ENCODE measurements at regions not wholly inside any gene's neighbourhood (a gene's known extent, or its start where the extent isn't known, plus 50 kb on each side); places are given as distances from the start of the nearest gene placed in this dataset.
"Not testable (repeated sequence)": the region's sequence is repeated elsewhere in the genome, so short reads cannot be mapped to it uniquely, and the experiment has no call there.

GRCh38 chr15:77889009-77889806 lies 188.3 kb downstream of the TBC1D2B start:
- Histone ChIP-seq H3K27me3 (replicated peaks; ENCODE audit: control insufficient read depth, insufficient read depth, low read length, poor library complexity, severe bottlenecking) (no peaks in the 10 kb centered on the region), H3K9me3 (ENCODE audit: control insufficient read depth, low read length) (no peaks in the 10 kb centered on the region), H3K27ac (ENCODE audit: insufficient read depth, low read length, poor library complexity, severe bottlenecking) (no peak overlapping the region), H3K36me3 (ENCODE audit: control insufficient read depth, insufficient read depth, low read length) (no peaks in the 10 kb centered on the region), H3K4me1 (ENCODE audit: control insufficient read depth, insufficient read depth, low read length, poor library complexity, severe bottlenecking) (no peaks in the 10 kb centered on the region), H3K4me3 (ENCODE audit: insufficient read depth, low read depth, low read length, poor library complexity, severe bottlenecking) (no peak overlapping the region)
- no peak for DNase-seq

DNA sequence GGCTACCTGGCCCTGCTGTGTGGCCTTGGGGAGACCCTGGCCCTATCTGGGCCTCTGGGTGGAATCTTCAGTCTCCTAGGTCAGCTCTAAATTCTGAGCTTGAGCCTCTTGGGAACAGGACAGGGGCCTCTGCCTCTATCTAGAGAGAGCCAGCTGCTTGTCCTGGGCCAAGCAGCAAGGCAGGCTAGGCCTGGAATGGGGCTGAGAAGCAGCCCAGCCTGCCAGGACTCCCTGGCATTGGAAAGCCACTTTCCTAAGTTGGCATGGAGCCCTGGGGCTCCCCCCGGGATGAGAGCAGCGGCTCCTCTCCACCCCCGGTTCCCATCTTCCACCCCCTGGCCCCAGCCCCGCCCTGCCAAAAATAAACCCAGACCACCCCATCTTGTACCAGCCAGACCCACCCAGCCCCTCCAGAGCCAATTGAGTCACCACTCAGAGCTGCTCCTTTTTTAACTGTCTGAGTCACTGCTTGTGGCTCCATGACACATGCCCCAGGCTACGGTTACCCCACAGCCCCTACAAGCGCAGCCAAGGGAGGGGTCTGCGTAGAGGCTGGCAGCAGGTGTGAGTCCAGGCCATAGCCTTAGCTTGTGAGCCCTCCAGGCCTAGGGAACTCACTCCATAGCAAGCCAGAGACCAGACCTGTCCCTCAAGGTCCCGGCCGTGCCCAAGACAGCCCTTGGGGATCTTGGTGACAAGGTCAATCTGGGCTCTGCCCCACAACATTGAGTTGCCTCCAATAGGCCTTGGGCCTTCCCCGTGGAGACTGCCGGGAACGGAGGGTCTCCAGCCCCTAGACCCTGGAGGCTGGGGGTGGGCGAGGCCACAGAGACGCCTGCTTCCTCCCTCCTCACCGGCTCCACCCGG lies 189.7 kb downstream of the TBC1D2B start:
- not testable (repeated sequence) for DNase-seq; H3K9me3 ChIP-seq (ENCODE audit: control insufficient read depth, low read length)

GRCh38 chr15:77886805-77887448 lies 190.6 kb downstream of the TBC1D2B start:
- Histone ChIP-seq H3K4me1 (ENCODE audit: control insufficient read depth, insufficient read depth, low read length, poor library complexity, severe bottlenecking) (no peaks in the 10 kb centered on the region), H3K4me3 (ENCODE audit: insufficient read depth, low read depth, low read length, poor library complexity, severe bottlenecking) (no peak overlapping the region), H3K27me3 (replicated peaks; ENCODE audit: control insufficient read depth, insufficient read depth, low read length, poor library complexity, severe bottlenecking) (no peaks in the 10 kb centered on the region), H3K9me3 (ENCODE audit: control insufficient read depth, low read length) (no peaks in the 10 kb centered on the region), H3K36me3 (ENCODE audit: control insufficient read depth, insufficient read depth, low read length) (no peaks in the 10 kb centered on the region), H3K27ac (ENCODE audit: insufficient read depth, low read length, poor library complexity, severe bottlenecking) (no peak overlapping the region)
- no peak for DNase-seq

More for the DNA sequence above, 189.7 kb downstream of the TBC1D2B start:
- not testable (repeated sequence) for H3K27me3 ChIP-seq (replicated peaks; ENCODE audit: control insufficient read depth, insufficient read depth, low read length, poor library complexity, severe bottlenecking); H3K4me3 ChIP-seq (ENCODE audit: insufficient read depth, low read depth, low read length, poor library complexity, severe bottlenecking); H3K36me3 ChIP-seq (ENCODE audit: control insufficient read depth, insufficient read depth, low read length); H3K4me1 ChIP-seq (ENCODE audit: control insufficient read depth, insufficient read depth, low read length, poor library complexity, severe bottlenecking); H3K27ac ChIP-seq (ENCODE audit: insufficient read depth, low read length, poor library complexity, severe bottlenecking)

- H3K27ac ChIP-seq (ENCODE audit: insufficient read depth, low read length, poor library complexity, severe bottlenecking); DNase-seq; H3K4me1 ChIP-seq (ENCODE audit: control insufficient read depth, insufficient read depth, low read length, poor library complexity, severe bottlenecking): not testable (repeated sequence)
These were observed 191.5 kb downstream of the TBC1D2B start for GRCh38 chr15:77885877-77886500.

DNA sequence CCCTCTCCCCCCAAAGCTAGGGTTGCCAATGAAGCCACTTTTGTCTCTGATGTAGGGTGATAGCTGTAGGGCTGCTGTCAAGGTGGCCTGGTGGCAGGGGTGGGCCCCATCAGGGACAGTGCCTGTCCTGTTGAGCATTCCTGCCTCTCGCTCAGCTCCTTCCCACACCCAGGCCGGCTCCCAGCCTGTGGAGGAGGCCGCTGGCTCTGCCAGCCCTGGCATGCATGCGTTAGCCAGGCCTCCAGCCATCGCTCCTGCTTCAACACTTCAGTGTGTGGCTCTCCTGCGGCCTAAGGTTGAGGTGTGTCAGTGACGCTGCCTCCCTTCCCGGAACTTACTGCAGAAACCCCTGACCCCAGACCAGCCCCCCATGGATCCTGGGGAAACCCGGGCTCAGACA lies 194.5 kb downstream of the TBC1D2B start:
- H3K4me1 ChIP-seq (ENCODE audit: control insufficient read depth, insufficient read depth, low read length, poor library complexity, severe bottlenecking); H3K36me3 ChIP-seq (ENCODE audit: control insufficient read depth, insufficient read depth, low read length); DNase-seq; H3K9me3 ChIP-seq (ENCODE audit: control insufficient read depth, low read length); H3K4me3 ChIP-seq (ENCODE audit: insufficient read depth, low read depth, low read length, poor library complexity, severe bottlenecking); H3K27me3 ChIP-seq (replicated peaks; ENCODE audit: control insufficient read depth, insufficient read depth, low read length, poor library complexity, severe bottlenecking); H3K27ac ChIP-seq (ENCODE audit: insufficient read depth, low read length, poor library complexity, severe bottlenecking): not testable (repeated sequence)

More at GRCh38 chr15:77885877-77886500, 191.5 kb downstream of the TBC1D2B start:
- H3K9me3 ChIP-seq (ENCODE audit: control insufficient read depth, low read length); H3K36me3 ChIP-seq (ENCODE audit: control insufficient read depth, insufficient read depth, low read length); H3K4me3 ChIP-seq (ENCODE audit: insufficient read depth, low read depth, low read length, poor library complexity, severe bottlenecking); H3K27me3 ChIP-seq (replicated peaks; ENCODE audit: control insufficient read depth, insufficient read depth, low read length, poor library complexity, severe bottlenecking): not testable (repeated sequence)

GRCh38 chr15:77881950-77882349 lies 195.6 kb downstream of the TBC1D2B start:
- Histone ChIP-seq H3K27ac (ENCODE audit: insufficient read depth, low read length, poor library complexity, severe bottlenecking) (no peak overlapping the region), H3K9me3 (ENCODE audit: control insufficient read depth, low read length) (no peaks in the 10 kb centered on the region), H3K4me1 (ENCODE audit: control insufficient read depth, insufficient read depth, low read length, poor library complexity, severe bottlenecking) (no peaks in the 10 kb centered on the region), H3K36me3 (ENCODE audit: control insufficient read depth, insufficient read depth, low read length) (no peaks in the 10 kb centered on the region), H3K4me3 (ENCODE audit: insufficient read depth, low read depth, low read length, poor library complexity, severe bottlenecking) (no peak overlapping the region), H3K27me3 (replicated peaks; ENCODE audit: control insufficient read depth, insufficient read depth, low read length, poor library complexity, severe bottlenecking) (no peaks in the 10 kb centered on the region)
- DNase-seq, result no peak

GRCh38 chr15:77881535-77881934 lies 196.0 kb downstream of the TBC1D2B start:
- DNase-seq, result not testable (repeated sequence)

GRCh38 chr15:77879466-77879865 lies 198.0 kb downstream of the TBC1D2B start:
- not testable (repeated sequence) for DNase-seq; H3K36me3 ChIP-seq (ENCODE audit: control insufficient read depth, insufficient read depth, low read length); H3K9me3 ChIP-seq (ENCODE audit: control insufficient read depth, low read length); H3K4me3 ChIP-seq (ENCODE audit: insufficient read depth, low read depth, low read length, poor library complexity, severe bottlenecking); H3K4me1 ChIP-seq (ENCODE audit: control insufficient read depth, insufficient read depth, low read length, poor library complexity, severe bottlenecking); H3K27me3 ChIP-seq (replicated peaks; ENCODE audit: control insufficient read depth, insufficient read depth, low read length, poor library complexity, severe bottlenecking); H3K27ac ChIP-seq (ENCODE audit: insufficient read depth, low read length, poor library complexity, severe bottlenecking)

More at GRCh38 chr15:77881535-77881934, 196.0 kb downstream of the TBC1D2B start:
- H3K4me1 ChIP-seq (ENCODE audit: control insufficient read depth, insufficient read depth, low read length, poor library complexity, severe bottlenecking); H3K27me3 ChIP-seq (replicated peaks; ENCODE audit: control insufficient read depth, insufficient read depth, low read length, poor library complexity, severe bottlenecking); H3K9me3 ChIP-seq (ENCODE audit: control insufficient read depth, low read length); H3K27ac ChIP-seq (ENCODE audit: insufficient read depth, low read length, poor library complexity, severe bottlenecking); H3K4me3 ChIP-seq (ENCODE audit: insufficient read depth, low read depth, low read length, poor library complexity, severe bottlenecking); H3K36me3 ChIP-seq (ENCODE audit: control insufficient read depth, insufficient read depth, low read length): not testable (repeated sequence)

DNA sequence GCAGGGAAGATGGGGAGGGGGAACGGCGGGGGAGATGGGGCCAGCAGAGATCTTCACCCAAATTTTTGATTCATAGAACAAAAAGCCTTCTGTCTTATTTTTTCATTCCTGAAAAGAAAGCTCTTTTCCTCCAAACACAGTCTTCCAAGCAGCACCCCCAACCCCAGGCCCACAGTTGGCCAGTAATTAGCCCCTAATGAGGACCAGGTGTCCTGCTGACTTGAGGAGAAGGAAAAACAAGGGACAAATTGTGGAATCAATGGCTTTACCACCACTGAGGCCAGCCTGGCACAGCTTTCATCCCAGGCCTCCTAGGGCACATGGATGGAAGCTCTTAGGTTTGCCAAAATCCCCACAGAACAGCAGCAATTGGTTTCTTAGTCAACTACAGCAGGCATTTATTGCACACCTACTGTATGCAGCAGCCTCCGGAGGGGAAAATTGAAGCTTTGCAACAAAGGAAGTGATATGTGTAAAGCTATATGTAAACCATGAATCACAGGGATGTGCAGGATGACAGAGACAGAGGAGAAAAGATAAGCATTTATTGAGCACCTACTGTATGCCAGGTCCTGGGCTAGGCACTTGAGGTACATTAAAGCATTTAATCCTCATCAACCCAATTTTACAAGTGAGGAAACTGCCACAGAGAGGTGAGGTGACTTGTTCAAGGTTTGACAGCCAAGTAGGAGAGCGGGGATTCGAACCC lies 199.5 kb downstream of the TBC1D2B start:
- Histone ChIP-seq H3K36me3 (ENCODE audit: control insufficient read depth, insufficient read depth, low read length) (no peaks in the 10 kb centered on the region), H3K27me3 (replicated peaks; ENCODE audit: control insufficient read depth, insufficient read depth, low read length, poor library complexity, severe bottlenecking) (no peaks in the 10 kb centered on the region), H3K4me1 (ENCODE audit: control insufficient read depth, insufficient read depth, low read length, poor library complexity, severe bottlenecking) (no peaks in the 10 kb centered on the region), H3K27ac (ENCODE audit: insufficient read depth, low read length, poor library complexity, severe bottlenecking) (no peak overlapping the region), H3K4me3 (ENCODE audit: insufficient read depth, low read depth, low read length, poor library complexity, severe bottlenecking) (no peak overlapping the region), H3K9me3 (ENCODE audit: control insufficient read depth, low read length) (no peaks in the 10 kb centered on the region)
- no peak for DNase-seq
